Astrocyte of the cerebellum (primary cell): ENCODE measurements at regions not wholly inside any gene's neighbourhood (a gene's known extent, or its start where the extent isn't known, plus 50 kb on each side); places are given as distances from the start of the nearest gene placed in this dataset.
"Not testable (repeated sequence)": the region's sequence is repeated elsewhere in the genome, so short reads cannot be mapped to it uniquely, and the experiment has no call there.

ENCODE experiments used
- DNase-seq: peaks from one replicate; pipeline ENCODE4 v3.0.0-alpha.2; 2011; ENCODE audit warnings: low read depth
- H3K4me3 ChIP-seq: 2 replicates; pipeline ENCODE4 v1.5.1; 2011; ENCODE audit warnings: mild to moderate bottlenecking, low read depth, low read length, moderate library complexity
- CTCF ChIP-seq: IDR thresholded peaks from 2 replicates; pipeline ENCODE4 v1.5.1; 2012; ENCODE audit warnings: low read length, low read depth, moderate library complexity, mild to moderate bottlenecking; ENCODE audit errors: missing control alignments
- in situ Hi-C: cut with HindIII; loops from 2 replicates; pipeline ENCODE4 v1.10.0; 2017; ENCODE audit warnings: low sequenced_read_pairs

- DNase-seq = no peak
- in situ Hi-C loops = no loop called here
- no peak for TF ChIP-seq CTCF
- no peak overlapping the region for H3K4me3 ChIP-seq
Measured at GRCh38 chr19:28577666-28578065, 635.3 kb downstream of the UQCRFS1 start.

GRCh38 chr19:28577233-28577632 is 635.7 kb downstream of the UQCRFS1 start:
- TF ChIP-seq CTCF = no peak
- H3K4me3 ChIP-seq = no peak overlapping the region
- DNase-seq = no peak
- in situ Hi-C loops = no loop called here

DNA sequence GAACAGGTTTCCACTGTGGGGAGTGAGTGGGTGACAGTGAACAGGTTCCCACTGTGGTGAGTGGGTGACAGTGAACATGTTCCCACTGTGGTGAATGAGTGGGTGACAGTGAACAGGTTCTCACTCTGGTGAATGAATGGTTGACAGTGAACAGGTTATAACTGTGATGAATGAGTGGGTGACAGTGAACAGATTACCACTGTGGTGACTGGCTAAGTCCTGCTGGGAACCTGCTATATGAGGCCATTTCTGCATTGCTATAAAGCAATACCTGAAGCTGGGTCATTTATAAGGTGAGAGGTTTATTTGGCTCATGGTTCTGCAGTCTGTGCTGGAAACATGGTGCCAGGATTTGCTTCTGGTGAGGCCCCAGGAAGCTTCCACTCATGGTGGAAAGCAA is 637.1 kb downstream of the UQCRFS1 start:
- no peak overlapping the region for H3K4me3 ChIP-seq
- DNase-seq = no peak
- no peak for TF ChIP-seq CTCF
- in situ Hi-C loops = no loop called here

- in situ Hi-C loops, DNase-seq, H3K4me3 ChIP-seq: not testable (repeated sequence)
Measured at GRCh38 chr19:28575312-28575711, 637.6 kb downstream of the UQCRFS1 start.

DNA sequence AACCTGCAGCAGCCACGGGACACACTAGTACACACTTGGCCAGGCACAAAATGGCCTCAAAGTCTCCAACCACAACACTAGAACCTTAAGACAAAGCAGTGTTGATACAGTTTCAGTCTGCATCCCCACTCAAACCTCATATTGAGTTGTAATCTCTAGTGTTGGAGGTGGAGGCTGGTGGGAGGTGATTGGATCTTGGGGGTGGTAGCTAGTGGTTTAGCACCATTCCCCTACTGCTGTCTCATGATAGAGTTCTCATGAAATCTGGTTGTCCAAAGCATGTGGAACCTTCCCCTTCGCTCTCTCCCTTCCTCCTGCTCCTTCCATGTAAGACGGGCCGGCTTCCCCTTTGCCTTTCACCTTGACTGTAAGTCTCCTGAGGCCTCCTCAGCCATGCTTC is 638.7 kb downstream of the UQCRFS1 start:
- in situ Hi-C loops = no loop called here
- TF ChIP-seq CTCF = no peak

DNA sequence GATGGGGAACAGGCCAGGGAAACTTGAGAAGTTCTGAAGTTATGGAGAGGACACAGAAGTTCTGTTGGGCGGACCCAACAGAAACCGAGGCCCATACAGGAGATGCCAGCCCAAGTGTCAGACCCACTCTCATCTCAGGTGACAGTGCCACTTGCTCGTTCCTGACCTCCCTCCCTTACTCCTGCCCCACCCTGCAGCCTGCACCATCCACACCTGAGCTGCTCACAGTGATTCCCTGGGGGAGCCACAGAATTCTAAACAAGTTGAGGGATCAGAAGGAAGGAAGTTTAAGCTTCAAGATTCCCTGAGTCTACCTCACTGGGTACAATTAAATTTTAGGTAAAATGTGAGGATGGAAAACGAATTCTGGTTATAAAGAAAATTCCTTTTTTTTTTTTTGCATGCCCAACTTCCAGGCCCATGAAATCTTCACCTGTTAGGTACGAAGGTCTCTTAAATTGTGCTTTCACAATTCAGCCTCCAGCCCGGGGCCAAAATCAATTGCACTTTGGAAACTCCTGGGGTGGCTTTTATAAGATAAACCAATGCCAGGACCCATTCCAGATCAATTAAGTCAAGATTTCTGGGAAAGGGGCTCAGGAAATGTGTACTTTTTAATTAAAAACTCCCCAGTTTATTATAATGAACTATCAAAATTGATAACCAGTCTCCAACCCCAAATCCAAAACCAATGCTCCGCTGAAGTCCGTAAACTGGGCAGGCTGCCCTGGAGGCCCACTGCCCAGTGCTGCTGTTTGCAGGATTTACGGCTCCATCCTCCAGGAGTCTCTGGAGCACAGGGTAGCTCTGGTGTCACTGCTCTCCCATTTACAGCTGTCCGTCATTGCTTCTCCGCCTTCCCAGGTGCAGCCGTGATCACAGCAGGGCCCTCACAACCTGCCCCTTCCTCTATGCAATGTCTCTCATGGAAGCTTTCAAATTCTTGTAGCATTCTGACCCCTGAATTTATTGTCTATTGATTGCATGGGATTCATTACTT is 643.5 kb downstream of the UQCRFS1 start:
- TF ChIP-seq CTCF = no peak
- DNase-seq = no peak
- in situ Hi-C loops = no loop called here
- no peak overlapping the region for H3K4me3 ChIP-seq

More for the DNA sequence above, 638.7 kb downstream of the UQCRFS1 start:
- no peak overlapping the region for H3K4me3 ChIP-seq
- DNase-seq = no peak

DNA sequence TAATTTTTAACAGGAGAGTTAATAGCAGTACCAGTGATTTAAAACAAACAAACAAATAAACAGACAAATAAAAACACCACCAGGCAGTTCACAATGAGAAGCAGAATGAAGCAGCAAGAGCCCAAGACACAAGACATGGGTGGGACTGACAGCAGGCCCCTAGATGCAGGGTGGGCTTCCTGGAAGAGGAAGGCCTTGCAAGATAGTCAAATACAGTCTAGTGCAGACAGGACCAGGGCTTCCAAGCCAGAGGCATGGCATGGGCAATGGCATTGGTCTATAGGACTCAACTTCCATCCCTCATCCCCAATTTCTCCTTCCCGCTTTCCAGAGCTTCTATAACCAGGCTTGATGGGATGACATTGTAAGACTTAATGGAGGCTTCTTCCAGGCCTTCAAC is 645.1 kb downstream of the UQCRFS1 start:
- in situ Hi-C loops = no loop called here
- no peak overlapping the region for H3K4me3 ChIP-seq
- no peak for DNase-seq
- no peak for TF ChIP-seq CTCF
